PC-9 (cell line): ENCODE measurements at regions not wholly inside any gene's neighbourhood (a gene's known extent, or its start where the extent isn't known, plus 50 kb on each side); places are given as distances from the start of the nearest gene placed in this dataset.

ENCODE experiments used
- EZH2 ChIP-seq: fragments of 200-600 bp; sonication (generic); IDR thresholded peaks from 2 replicates; pipeline ENCODE4 v1.8.0; 2017; ENCODE audit warnings: antibody characterized with exemption, low read depth
- TF ChIP-seq, protein P1 (sequence below): fragments of 200-600 bp; sonication (generic); conservative IDR thresholded peaks from 2 replicates; pipeline ENCODE4 v1.6.1; 2017; ENCODE audit warnings: mixed run types, antibody characterized with exemption, mild to moderate bottlenecking, moderate library complexity

DNA sequence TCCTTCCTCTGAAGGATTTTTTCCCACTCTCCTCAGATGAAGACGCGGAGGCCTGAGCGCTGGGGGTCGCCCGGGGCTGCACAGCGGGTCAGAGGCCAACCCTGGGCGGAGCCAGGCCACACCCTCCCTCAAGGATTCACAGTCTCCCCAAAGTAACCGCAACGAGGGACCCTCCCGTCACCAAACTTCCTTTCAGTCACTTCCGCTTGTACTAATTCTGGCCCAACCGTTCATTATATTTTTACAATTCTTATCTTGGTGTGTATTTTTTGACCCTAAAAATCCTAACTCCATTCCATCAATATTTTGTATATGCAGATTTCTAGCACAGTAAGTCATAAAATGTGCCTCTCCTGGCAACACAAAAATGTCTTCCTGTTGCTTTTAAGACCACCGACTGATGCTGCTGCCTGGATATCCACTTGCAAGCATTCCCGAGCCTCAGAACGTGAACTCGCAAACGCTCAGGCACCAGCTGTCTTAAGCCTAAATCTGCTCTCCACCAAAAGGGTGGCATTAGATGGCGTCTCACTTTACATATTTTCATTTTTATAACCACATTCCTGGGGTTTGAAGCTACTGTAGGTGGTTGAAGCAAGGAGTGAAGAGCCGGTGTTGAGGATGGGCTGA, 128.0 kb downstream of the DLL1 start:
- TF ChIP-seq, protein P1, sequence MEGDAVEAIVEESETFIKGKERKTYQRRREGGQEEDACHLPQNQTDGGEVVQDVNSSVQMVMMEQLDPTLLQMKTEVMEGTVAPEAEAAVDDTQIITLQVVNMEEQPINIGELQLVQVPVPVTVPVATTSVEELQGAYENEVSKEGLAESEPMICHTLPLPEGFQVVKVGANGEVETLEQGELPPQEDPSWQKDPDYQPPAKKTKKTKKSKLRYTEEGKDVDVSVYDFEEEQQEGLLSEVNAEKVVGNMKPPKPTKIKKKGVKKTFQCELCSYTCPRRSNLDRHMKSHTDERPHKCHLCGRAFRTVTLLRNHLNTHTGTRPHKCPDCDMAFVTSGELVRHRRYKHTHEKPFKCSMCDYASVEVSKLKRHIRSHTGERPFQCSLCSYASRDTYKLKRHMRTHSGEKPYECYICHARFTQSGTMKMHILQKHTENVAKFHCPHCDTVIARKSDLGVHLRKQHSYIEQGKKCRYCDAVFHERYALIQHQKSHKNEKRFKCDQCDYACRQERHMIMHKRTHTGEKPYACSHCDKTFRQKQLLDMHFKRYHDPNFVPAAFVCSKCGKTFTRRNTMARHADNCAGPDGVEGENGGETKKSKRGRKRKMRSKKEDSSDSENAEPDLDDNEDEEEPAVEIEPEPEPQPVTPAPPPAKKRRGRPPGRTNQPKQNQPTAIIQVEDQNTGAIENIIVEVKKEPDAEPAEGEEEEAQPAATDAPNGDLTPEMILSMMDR = no peak
- no peak for TF ChIP-seq EZH2
